SK-N-SH (cell line): ENCODE measurements at regions not wholly inside any gene's neighbourhood (a gene's known extent, or its start where the extent isn't known, plus 50 kb on each side); places are given as distances from the start of the nearest gene placed in this dataset.

Experiments
- CTCF ChIA-PET: fragments of 300-600, 350-600 bp; formaldehyde crosslinking; extraction: SDS; loops from one replicate; lab custom pipeline; 2021; lab: Yijun Ruan, JAX
- POLR2A ChIA-PET: fragments of 350-600 bp; sonication (Branson Sonifier 250); formaldehyde crosslinking; extraction: SDS; loops from one replicate; lab custom pipeline; 2020; ENCODE audit warnings: antibody characterized with exemption, inconsistent platforms; lab: Yijun Ruan, JAX
- DNase-seq: peaks from one replicate; pipeline ENCODE4 v3.0.0; 2012
- H2AFZ ChIP-seq: fragments of 200-600 bp; sonication (generic); 2 replicates; pipeline ENCODE4 v1.8.1; 2016; ENCODE audit warnings: antibody characterized with exemption, mild to moderate bottlenecking, low read depth
- H3F3A ChIP-seq: fragments of 200-600 bp; sonication (generic); replicated peaks from 2 replicates; pipeline ENCODE3; 2016; ENCODE audit warnings: antibody characterized with exemption, mild to moderate bottlenecking; ENCODE audit not compliant: insufficient read depth
- H3K27ac ChIP-seq, 2 experiments: fragments of 200-500 bp in 1 of 2; fragments of 200-600 bp in 1 of 2; sonication (Bioruptor generic) in 1 of 2; sonication (generic), shearing (Covaris generic) in 1 of 2; 2 replicates each; pipeline versions ENCODE4 v1.5.1 to v1.6.1; 2014 to 2016; ENCODE audit warnings: low read depth in 2 of 2, inconsistent platforms in 1 of 2, low read length in 1 of 2, mild to moderate bottlenecking in 1 of 2, mixed read lengths in 1 of 2
- H3K27me3 ChIP-seq: fragments of 200-600 bp; sonication (generic), shearing (Covaris generic); 2 replicates; pipeline ENCODE4 v1.6.1; 2016; ENCODE audit warnings: mixed run types; ENCODE audit not compliant: insufficient read depth
- H3K36me3 ChIP-seq, 2 experiments: fragments of 200-500 bp in 1 of 2; fragments of 200-600 bp in 1 of 2; sonication (Bioruptor generic) in 1 of 2; sonication (generic) in 1 of 2; replicated peaks in 1 of 2; 2 replicates each; pipeline versions ENCODE3 to v1.5.1; 2014 to 2016; ENCODE audit warnings: low read length in 1 of 2, mild to moderate bottlenecking in 1 of 2; ENCODE audit not compliant: insufficient read depth in 2 of 2, control insufficient read depth in 1 of 2
- H3K4me1 ChIP-seq, 2 experiments: fragments of 200-500 bp in 1 of 2; fragments of 200-600 bp in 1 of 2; sonication (Bioruptor generic) in 1 of 2; sonication (generic), shearing (Covaris generic) in 1 of 2; 2 replicates each; pipeline versions ENCODE4 v1.5.1 to v1.6.1; 2014 to 2016; ENCODE audit warnings: low read depth in 1 of 2, low read length in 1 of 2, mixed run types in 1 of 2; ENCODE audit not compliant: insufficient read depth in 2 of 2, control insufficient read depth in 1 of 2
- H3K4me2 ChIP-seq: fragments of 200-600 bp; sonication (generic), shearing (Covaris generic); 2 replicates; pipeline ENCODE4 v1.6.1; 2017; ENCODE audit warnings: mixed run types
- H3K4me3 ChIP-seq, 2 experiments: fragments of 200-500 bp in 1 of 2; fragments of 200-600 bp in 1 of 2; sonication (Bioruptor generic) in 1 of 2; sonication (generic), shearing (Covaris generic) in 1 of 2; 2 replicates each; pipeline versions ENCODE4 v1.5.1 to v1.8.1; 2014 to 2016; ENCODE audit warnings: low read depth in 2 of 2, inconsistent platforms in 1 of 2, low read length in 1 of 2, mild to moderate bottlenecking in 1 of 2, mixed read lengths in 1 of 2, moderate library complexity in 1 of 2
- H3K79me2 ChIP-seq: fragments of 200-600 bp; sonication (generic); 2 replicates; pipeline ENCODE4 v1.8.1; 2017; ENCODE audit warnings: mild to moderate bottlenecking; ENCODE audit not compliant: insufficient read depth
- H3K9ac ChIP-seq: fragments of 200-600 bp; sonication (generic); 2 replicates; pipeline ENCODE4 v1.6.1; 2017; ENCODE audit warnings: mixed run types
- H3K9me2 ChIP-seq: fragments of 200-600 bp; sonication (generic); 2 replicates; pipeline ENCODE4 v1.6.1; 2017; ENCODE audit warnings: mixed run types
- H3K9me3 ChIP-seq: fragments of 200-600 bp; sonication (generic); 2 replicates; pipeline ENCODE4 v1.6.1; 2017; ENCODE audit warnings: mixed run types, mild to moderate bottlenecking, moderate library complexity
- H4K20me1 ChIP-seq: fragments of 200-600 bp; sonication (generic); 2 replicates; pipeline ENCODE4 v1.6.1; 2017; ENCODE audit warnings: mild to moderate bottlenecking, mixed run types; ENCODE audit not compliant: insufficient read depth
- EP300 ChIP-seq, 2 experiments: IDR thresholded peaks; 2 replicates each; pipeline versions ENCODE4 v1.4.0 to v1.6.1; 2012; ENCODE audit warnings: borderline replicate concordance in 1 of 2, low read depth in 1 of 2, low read length in 1 of 2
- MEF2A ChIP-seq: IDR thresholded peaks from 2 replicates; pipeline ENCODE4 v1.4.0; 2012; ENCODE audit warnings: low read depth, borderline replicate concordance
- MXI1 ChIP-seq: IDR thresholded peaks from 2 replicates; pipeline ENCODE4 v1.6.1; 2012; ENCODE audit warnings: mild to moderate bottlenecking, low read depth, low read length, improper control_type of control experiment
- NFIC ChIP-seq: IDR thresholded peaks from 2 replicates; pipeline ENCODE4 v1.4.0; 2012; ENCODE audit warnings: borderline replicate concordance
- NRF1 ChIP-seq: IDR thresholded peaks from 2 replicates; pipeline ENCODE4 v1.6.1; 2012; ENCODE audit warnings: low read depth, mild to moderate bottlenecking, low read length
- PBX3 ChIP-seq: IDR thresholded peaks from 2 replicates; pipeline ENCODE4; 2012
- RAD21 ChIP-seq: IDR thresholded peaks from 2 replicates; pipeline ENCODE4 v1.6.1; 2012; ENCODE audit warnings: mild to moderate bottlenecking, low read length
- RCOR1 ChIP-seq: fragments of 150-350 bp; IDR thresholded peaks from 2 replicates; pipeline ENCODE4 v1.6.1; 2017; ENCODE audit warnings: antibody characterized with exemption, low read length
- REST ChIP-seq: IDR thresholded peaks from 2 replicates; pipeline ENCODE4 v1.6.1; 2012; ENCODE audit warnings: mild to moderate bottlenecking, low read depth, low read length, moderate library complexity
- RXRA ChIP-seq: IDR thresholded peaks from 2 replicates; pipeline ENCODE4 v1.4.0; 2012; ENCODE audit warnings: low read depth, mild to moderate bottlenecking, borderline replicate concordance
- TAF1 ChIP-seq: IDR thresholded peaks from 2 replicates; pipeline ENCODE4 v1.6.1; 2012; ENCODE audit warnings: low read depth, mild to moderate bottlenecking, low read length, moderate library complexity, borderline replicate concordance
- YY1 ChIP-seq: IDR thresholded peaks from 2 replicates; pipeline ENCODE4 v1.4.0; 2012; ENCODE audit warnings: low read depth, mild to moderate bottlenecking
- WGBS: methylation state at CpG from one replicate; pipeline ENCODE4 v1.1.6; 2017; ENCODE audit warnings: low lambda C conversion rate; 5-methylcytosine and 5-hydroxymethylcytosine counted together
- TF ChIP-seq, protein P1 (sequence below): fragments of 200-600 bp; sonication (generic); IDR thresholded peaks from 2 replicates; pipeline ENCODE4 v1.6.1; 2017; ENCODE audit warnings: antibody characterized with exemption, mild to moderate bottlenecking, moderate library complexity
- TF ChIP-seq, protein P2 (sequence below): IDR thresholded peaks from 2 replicates; pipeline ENCODE4 v1.4.0; 2012; ENCODE audit warnings: low read depth, borderline replicate concordance
- TF ChIP-seq, protein P3 (sequence below): fragments of 150-350 bp; IDR thresholded peaks from 2 replicates; pipeline ENCODE4 v1.6.1; 2016; ENCODE audit warnings: mild to moderate bottlenecking, low read depth, low read length

- TF ChIP-seq PBX3, result no peak
- TF ChIP-seq, all 33 proteins: peak for 0
Measured at GRCh38 chr2:12348216-12348615, 368.5 kb upstream of the TRIB2 start (continued).

DNA sequence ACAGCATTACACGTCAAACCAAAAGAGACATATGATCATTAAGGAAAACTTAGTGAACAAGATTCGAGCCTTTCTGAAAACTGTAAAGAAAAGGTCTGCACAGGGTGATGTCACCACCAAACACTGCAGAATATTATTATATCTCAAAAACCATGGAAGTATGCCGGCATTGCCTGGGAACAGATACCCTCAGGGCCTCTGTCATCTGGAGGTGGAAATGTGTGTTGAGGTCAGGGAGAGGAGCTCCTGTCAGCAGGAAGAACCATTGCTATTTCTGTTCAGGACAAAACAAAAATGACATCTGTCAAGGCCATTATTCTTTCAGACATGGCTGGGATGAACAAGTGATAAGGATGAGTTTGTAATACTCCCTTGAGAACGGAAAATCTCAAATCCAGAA lies 365.9 kb upstream of the TRIB2 start:
- Histone ChIP-seq H3K27ac (no peak overlapping the region), H3K9ac (no peak overlapping the region), H3K27me3 (no peaks in the 10 kb centered on the region), H3K36me3 (peaks cover 0 to under 1% of the 10 kb centered on the region in 2 experiments), H3F3A (no peaks in the 10 kb centered on the region), H2AFZ (no peak overlapping the region)
- CTCF ChIA-PET, result interaction anchor here (1.1 to 1.4 kb wide), 2 partner anchors 11 to 34 kb away, joined by 3 to 4 read pairs; no protein-coding TSS in a partner anchor
- no peak for TF ChIP-seq NFIC
- no peak for TF ChIP-seq MEF2A
- no peak for TF ChIP-seq RCOR1
- TF ChIP-seq, all 33 proteins: peak for 0
- H3K9me2 ChIP-seq, result no peaks in the 10 kb centered on the region
- DNase-seq, result no peak
- H3K4me3 ChIP-seq, result no peak overlapping the region
- H3K79me2 ChIP-seq, result no peaks in the 10 kb centered on the region
- 78% methylated on average over 4 of the region's 4 CpGs for WGBS
- H4K20me1 ChIP-seq, result no peaks in the 10 kb centered on the region
- no peak overlapping the region for H3K4me2 ChIP-seq
- no peaks in the 10 kb centered on the region for H3K9me3 ChIP-seq
- POLR2A ChIA-PET, result no interaction called here
- no peaks in the 10 kb centered on the region for H3K4me1 ChIP-seq

DNA sequence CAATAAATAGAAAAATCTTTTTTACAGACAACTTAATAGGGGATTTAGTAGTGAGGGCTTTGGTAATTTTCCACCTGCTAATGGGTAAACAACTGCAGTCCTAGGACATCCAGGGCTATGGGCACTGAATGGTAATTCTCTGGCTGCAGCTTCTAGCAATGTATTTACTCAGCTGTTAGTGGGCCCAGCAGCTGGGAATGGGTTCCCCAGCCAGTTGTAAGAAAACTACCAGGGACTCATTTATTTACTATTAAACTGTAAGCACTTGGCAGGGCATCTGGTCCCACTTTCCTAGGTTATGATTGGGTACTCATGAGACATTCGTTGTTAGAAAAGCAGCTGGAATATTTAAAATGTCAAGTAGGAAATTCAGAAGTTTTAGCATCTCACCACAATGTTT lies 363.8 kb upstream of the TRIB2 start:
- H4K20me1 ChIP-seq, result no peaks in the 10 kb centered on the region
- 36% methylated on average over 1 of the region's 1 CpG for whole genome bisulfite sequencing
- H3K9me2 ChIP-seq, result no peaks in the 10 kb centered on the region
- no peaks in the 10 kb centered on the region for H3K79me2 ChIP-seq
- CTCF ChIA-PET, result interaction anchor here (1.0 kb wide), 1 partner anchor 270 kb away, joined by 3 read pairs; no protein-coding TSS in a partner anchor
- DNase-seq, result no peak
- no peaks in the 10 kb centered on the region for H3F3A ChIP-seq
- H3K9ac ChIP-seq, result no peak overlapping the region
- no peak overlapping the region for H3K4me3 ChIP-seq
- H3K36me3 ChIP-seq, result peaks cover 0 to 3% of the 10 kb centered on the region in 2 experiments
- H3K4me2 ChIP-seq, result no peak overlapping the region
- no peaks in the 10 kb centered on the region for H3K9me3 ChIP-seq
- H3K4me1 ChIP-seq, result no peaks in the 10 kb centered on the region
- TF ChIP-seq REST (no peak), RAD21 (no peak), EP300 (IDR thresholded peaks at IDR 0.05; ENCODE audit: borderline replicate concordance in 1 of 2, low read depth in 1 of 2, low read length in 1 of 2) (no peak), RXRA (no peak), MXI1 (no peak), TAF1 (no peak), NRF1 (no peak), RCOR1 (no peak), YY1 (no peak)
- TF ChIP-seq, protein P1, sequence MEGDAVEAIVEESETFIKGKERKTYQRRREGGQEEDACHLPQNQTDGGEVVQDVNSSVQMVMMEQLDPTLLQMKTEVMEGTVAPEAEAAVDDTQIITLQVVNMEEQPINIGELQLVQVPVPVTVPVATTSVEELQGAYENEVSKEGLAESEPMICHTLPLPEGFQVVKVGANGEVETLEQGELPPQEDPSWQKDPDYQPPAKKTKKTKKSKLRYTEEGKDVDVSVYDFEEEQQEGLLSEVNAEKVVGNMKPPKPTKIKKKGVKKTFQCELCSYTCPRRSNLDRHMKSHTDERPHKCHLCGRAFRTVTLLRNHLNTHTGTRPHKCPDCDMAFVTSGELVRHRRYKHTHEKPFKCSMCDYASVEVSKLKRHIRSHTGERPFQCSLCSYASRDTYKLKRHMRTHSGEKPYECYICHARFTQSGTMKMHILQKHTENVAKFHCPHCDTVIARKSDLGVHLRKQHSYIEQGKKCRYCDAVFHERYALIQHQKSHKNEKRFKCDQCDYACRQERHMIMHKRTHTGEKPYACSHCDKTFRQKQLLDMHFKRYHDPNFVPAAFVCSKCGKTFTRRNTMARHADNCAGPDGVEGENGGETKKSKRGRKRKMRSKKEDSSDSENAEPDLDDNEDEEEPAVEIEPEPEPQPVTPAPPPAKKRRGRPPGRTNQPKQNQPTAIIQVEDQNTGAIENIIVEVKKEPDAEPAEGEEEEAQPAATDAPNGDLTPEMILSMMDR, result no peak
- TF ChIP-seq, protein P2, sequence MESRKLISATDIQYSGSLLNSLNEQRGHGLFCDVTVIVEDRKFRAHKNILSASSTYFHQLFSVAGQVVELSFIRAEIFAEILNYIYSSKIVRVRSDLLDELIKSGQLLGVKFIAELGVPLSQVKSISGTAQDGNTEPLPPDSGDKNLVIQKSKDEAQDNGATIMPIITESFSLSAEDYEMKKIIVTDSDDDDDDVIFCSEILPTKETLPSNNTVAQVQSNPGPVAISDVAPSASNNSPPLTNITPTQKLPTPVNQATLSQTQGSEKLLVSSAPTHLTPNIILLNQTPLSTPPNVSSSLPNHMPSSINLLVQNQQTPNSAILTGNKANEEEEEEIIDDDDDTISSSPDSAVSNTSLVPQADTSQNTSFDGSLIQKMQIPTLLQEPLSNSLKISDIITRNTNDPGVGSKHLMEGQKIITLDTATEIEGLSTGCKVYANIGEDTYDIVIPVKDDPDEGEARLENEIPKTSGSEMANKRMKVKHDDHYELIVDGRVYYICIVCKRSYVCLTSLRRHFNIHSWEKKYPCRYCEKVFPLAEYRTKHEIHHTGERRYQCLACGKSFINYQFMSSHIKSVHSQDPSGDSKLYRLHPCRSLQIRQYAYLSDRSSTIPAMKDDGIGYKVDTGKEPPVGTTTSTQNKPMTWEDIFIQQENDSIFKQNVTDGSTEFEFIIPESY, result no peak
- TF ChIP-seq, protein P3, sequence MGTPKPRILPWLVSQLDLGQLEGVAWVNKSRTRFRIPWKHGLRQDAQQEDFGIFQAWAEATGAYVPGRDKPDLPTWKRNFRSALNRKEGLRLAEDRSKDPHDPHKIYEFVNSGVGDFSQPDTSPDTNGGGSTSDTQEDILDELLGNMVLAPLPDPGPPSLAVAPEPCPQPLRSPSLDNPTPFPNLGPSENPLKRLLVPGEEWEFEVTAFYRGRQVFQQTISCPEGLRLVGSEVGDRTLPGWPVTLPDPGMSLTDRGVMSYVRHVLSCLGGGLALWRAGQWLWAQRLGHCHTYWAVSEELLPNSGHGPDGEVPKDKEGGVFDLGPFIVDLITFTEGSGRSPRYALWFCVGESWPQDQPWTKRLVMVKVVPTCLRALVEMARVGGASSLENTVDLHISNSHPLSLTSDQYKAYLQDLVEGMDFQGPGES, result no peak
- no peaks in the 10 kb centered on the region for H3K27me3 ChIP-seq
- H3K27ac ChIP-seq, result no peak overlapping the region
- no peak overlapping the region for H2AFZ ChIP-seq
- POLR2A ChIA-PET, result no interaction called here
